BJ (cell line): ENCODE measurements at regions not wholly inside any gene's neighbourhood (a gene's known extent, or its start where the extent isn't known, plus 50 kb on each side); places are given as distances from the start of the nearest gene placed in this dataset.

ENCODE experiments used
- CTCF ChIA-PET: fragments of 350-600 bp; formaldehyde crosslinking; extraction: SDS; loops from one replicate; lab custom pipeline; 2021; ENCODE audit warnings: antibody characterized with exemption, inconsistent platforms; lab: Yijun Ruan, JAX
- POLR2A ChIA-PET: fragments of 300-600 bp; sonication (Branson Sonifier 250); formaldehyde crosslinking; extraction: SDS; loops from one replicate; lab custom pipeline; 2021; ENCODE audit warnings: antibody characterized with exemption; lab: Charles Lee
- DNase-seq: peaks from one replicate; pipeline ENCODE4 v3.0.0-alpha.2; 2011; ENCODE audit warnings: low read depth
- H3K27me3 ChIP-seq: 2 replicates; pipeline ENCODE4 v1.6.0; 2011; ENCODE audit warnings: low read length; ENCODE audit not compliant: control insufficient read depth, insufficient read depth
- H3K36me3 ChIP-seq: 2 replicates; pipeline ENCODE4 v1.5.1; 2011; ENCODE audit warnings: low read length; ENCODE audit not compliant: control insufficient read depth, insufficient read depth
- H3K4me3 ChIP-seq: 2 replicates; pipeline ENCODE4 v1.5.1; 2011; ENCODE audit warnings: low read depth, mild to moderate bottlenecking, control low read depth, low read length
- CTCF ChIP-seq: IDR thresholded peaks from 2 replicates; pipeline ENCODE4 v1.5.1; 2011; ENCODE audit warnings: low read depth, mild to moderate bottlenecking, control low read depth, inconsistent platforms, low read length, moderate library complexity; ENCODE audit not compliant: insufficient read depth

- H3K36me3 ChIP-seq = no peaks in the 10 kb centered on the region
- POLR2A ChIA-PET = no interaction called here
These were observed 79.8 kb downstream of the VEGFA start for GRCh38 chr6:43849844-43850243.

GRCh38 chr6:43848671-43849391, 78.8 kb downstream of the VEGFA start:
- H3K4me3 ChIP-seq = no peak overlapping the region
- H3K27me3 ChIP-seq = peaks cover 2% of the 10 kb centered on the region; the same call in 1 of the 2 replicates
- H3K36me3 ChIP-seq = no peaks in the 10 kb centered on the region
- no peak for TF ChIP-seq CTCF
- ChIA-PET CTCF (interaction anchor here (0.9 to 3.6 kb wide), 2 partner anchors 75 to 241 kb away, joined by 3 to 13 read pairs; no protein-coding TSS in a partner anchor), POLR2A (no interaction called here)
- DNase-seq = no peak

More at GRCh38 chr6:43849844-43850243, 79.8 kb downstream of the VEGFA start:
- Histone ChIP-seq H3K4me3 (no peak overlapping the region), H3K27me3 (no peaks in the 10 kb centered on the region)
- TF ChIP-seq CTCF = no peak
- CTCF ChIA-PET = interaction anchor here (0.6 to 3.6 kb wide), 2 partner anchors 76 to 80 kb away, joined by 3 to 13 read pairs; partner anchors contain the start of gene VEGFA
- DNase-seq = no peak

- ChIA-PET POLR2A (interaction anchor here (0.6 kb wide), 1 partner anchor 50 kb away, joined by 3 read pairs; no protein-coding TSS in a partner anchor), CTCF (interaction anchor here (0.6 to 3.6 kb wide), 6 partner anchors 8 to 240 kb away, joined by 3 to 13 read pairs (median 4); partner anchors contain the start of gene VEGFA)
- H3K4me3 ChIP-seq = no peak overlapping the region
- peaks cover 2% of the 10 kb centered on the region; the same call in 1 of the 2 replicates for H3K27me3 ChIP-seq
- no peak for TF ChIP-seq CTCF
- no peaks in the 10 kb centered on the region for H3K36me3 ChIP-seq
- no peak for DNase-seq
These were observed 78.0 kb downstream of the VEGFA start for GRCh38 chr6:43847741-43848630.

- Histone ChIP-seq H3K27me3 (peaks cover 2% of the 10 kb centered on the region; the same call in 1 of the 2 replicates), H3K4me3 (no peak overlapping the region), H3K36me3 (no peaks in the 10 kb centered on the region)
- TF ChIP-seq CTCF = no peak
- CTCF ChIA-PET = interaction anchor here (0.8 to 1.7 kb wide), 6 partner anchors 46 to 166 kb away, joined by 3 to 7 read pairs (median 3); partner anchors contain the start of gene VEGFA
- POLR2A ChIA-PET = no interaction called here
- no peak for DNase-seq
These were observed 76.5 kb downstream of the VEGFA start for GRCh38 chr6:43846556-43846955.
